ENCODE measurements at regions not wholly inside any gene's neighbourhood (a gene's known extent, or its start where the extent isn't known, plus 50 kb on each side); places are given as distances from the start of the nearest gene placed in this dataset.
"Not testable (repeated sequence)": the region's sequence is repeated elsewhere in the genome, so short reads cannot be mapped to it uniquely, and the experiment has no call there.

- DNase-seq = no peak
These were observed 76.8 kb upstream of the IVNS1ABP start for GRCh38 chr1:185393815-185394214.

GRCh38 chr1:185393205-185393604 is 76.2 kb upstream of the IVNS1ABP start:
- DNase-seq = no peak

DNA sequence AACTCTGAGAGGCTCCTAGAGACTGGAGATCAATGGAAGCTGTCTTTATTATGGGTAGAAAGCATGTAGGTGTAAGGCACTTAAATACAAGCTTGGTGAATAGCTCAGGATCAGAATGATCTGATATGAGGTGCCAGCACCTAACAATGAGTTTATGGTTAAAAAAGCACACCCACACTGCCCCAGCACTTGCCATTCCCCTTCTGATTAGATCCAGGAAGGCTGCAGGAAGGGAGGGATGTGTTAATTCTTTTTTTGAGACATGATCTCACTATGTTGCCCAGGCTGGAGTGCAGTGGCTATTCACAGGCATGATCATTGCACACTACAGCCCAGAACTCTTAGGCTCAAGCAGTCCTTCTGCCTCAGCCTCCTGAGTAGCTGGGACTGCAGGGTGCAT is 71.8 kb upstream of the IVNS1ABP start:
- no peak for DNase-seq

- DNase-seq = no peak
These were observed 71.3 kb upstream of the IVNS1ABP start for GRCh38 chr1:185388346-185388745.

- DNase-seq = no peak
These were observed 68.9 kb upstream of the IVNS1ABP start for GRCh38 chr1:185385991-185386390.

GRCh38 chr1:185383805-185384204 is 66.8 kb upstream of the IVNS1ABP start:
- DNase-seq = not testable (repeated sequence)

DNA sequence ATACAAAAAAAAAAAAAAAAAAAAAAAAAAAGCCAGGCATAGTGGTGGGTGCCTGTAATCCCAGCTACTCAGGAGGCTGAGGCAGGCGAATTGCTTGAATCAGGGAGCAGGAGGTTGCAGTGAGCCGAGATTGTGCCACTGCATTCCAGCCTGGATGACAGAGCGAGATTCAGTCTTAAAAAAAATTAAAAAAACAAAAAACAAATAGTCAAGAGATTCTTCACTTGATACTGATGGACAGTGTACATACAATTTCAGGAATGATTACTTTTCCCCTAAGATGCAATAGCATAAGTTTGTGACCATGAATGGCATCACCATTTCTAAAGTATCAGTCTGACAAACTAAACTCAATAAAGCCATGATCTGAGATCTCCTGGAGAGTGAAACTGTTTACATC is 60.8 kb upstream of the IVNS1ABP start:
- no peak for DNase-seq

- no peak for DNase-seq
These were observed 60.0 kb upstream of the IVNS1ABP start for GRCh38 chr1:185376840-185377635.

GRCh38 chr1:185376288-185376687 is 59.2 kb upstream of the IVNS1ABP start:
- no peak for DNase-seq

- no peak for DNase-seq
These were observed 58.5 kb upstream of the IVNS1ABP start for GRCh38 chr1:185375583-185375982.

DNA sequence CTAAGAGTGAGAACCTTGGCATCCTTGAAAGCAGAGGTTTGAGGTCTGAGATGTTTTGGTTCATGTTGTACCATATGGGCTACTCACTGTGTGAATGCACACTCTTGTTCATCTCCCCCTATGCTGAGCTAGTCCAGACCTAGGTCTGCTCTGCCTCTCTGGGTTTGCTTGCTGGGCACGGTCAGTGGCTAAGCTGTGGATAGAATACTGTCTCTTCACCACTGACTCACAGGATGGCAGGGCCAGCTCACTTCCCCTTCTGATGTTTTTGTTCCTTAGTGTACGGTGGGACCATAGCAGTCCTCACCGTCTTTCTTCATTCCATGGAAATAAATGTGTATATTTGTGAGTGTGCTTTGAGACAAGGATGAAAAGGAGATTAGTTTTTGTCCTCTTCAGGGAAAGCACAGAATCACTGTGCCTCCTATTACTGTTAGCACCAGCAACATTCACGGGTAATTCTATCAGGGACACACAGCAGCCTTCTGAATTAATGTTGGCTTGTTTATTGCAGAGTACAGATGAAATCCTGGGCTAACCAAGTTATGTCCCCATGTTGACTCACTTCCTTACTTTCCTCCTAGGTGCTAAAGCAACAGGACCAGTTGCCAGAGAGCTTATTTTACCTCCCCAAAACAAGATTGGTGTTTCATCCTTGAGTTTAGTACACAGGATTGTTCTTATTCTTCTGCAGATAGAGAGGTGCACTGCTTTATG is 56.9 kb upstream of the IVNS1ABP start:
- DNase-seq = no peak

- no peak for DNase-seq
These were observed 52.7 kb upstream of the IVNS1ABP start for GRCh38 chr1:185369786-185370185.

DNA sequence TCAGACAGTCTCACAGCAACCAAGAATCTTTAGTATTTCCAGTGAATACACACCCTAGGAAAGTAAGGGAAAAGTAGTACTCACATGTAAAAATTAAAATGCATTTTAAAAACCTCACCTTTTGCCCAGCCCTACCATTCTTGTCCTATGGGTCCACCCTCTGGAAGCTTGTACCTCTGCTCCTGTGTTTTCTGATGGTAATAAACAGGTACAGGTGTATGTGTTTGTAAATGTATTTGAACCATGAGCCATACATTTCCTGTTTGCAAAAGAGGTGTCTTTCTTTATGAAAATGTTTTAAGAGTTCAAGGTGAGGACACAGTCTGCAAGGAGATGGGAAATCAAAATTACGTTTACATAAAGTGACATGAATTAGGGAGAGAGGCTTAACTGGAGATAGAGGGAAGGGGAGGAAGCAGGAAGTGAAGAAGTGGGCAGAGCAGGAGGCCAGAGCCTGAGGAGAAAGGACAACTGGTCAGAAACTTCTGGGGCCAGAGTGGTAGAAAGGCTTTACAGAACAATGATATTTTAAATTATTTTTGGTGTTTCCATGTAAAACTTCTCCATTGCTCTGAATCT is 52.0 kb upstream of the IVNS1ABP start:
- DNase-seq = no peak

DNA sequence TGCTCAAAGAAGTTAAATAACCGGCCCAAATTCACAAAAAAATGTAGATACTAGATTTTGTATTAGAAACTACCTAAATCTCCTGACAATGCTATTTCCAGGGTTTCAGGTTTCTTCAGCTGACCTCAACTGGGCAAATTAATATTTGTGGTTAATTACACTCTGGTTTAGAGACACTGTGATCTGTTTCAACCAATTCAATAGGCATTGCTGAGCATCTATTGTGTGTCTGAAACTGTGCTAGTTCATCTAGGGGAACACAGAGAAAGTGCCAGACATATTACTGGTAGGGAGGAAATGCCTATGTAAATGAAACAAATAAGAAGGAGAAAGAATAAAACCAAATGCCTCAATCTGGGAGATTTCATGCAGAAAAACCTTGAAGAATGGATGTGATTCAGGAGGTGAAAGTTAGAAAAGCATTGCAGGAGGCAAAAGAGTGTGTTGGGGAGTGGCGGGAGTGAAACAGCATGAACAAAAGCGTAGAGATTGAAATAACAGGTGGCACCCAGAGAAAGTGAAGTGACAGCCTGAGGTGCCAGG is 51.3 kb upstream of the IVNS1ABP start:
- no peak for DNase-seq

GRCh38 chr1:185367218-185367617 is 50.2 kb upstream of the IVNS1ABP start:
- no peak for DNase-seq

All from stimulated activated CD4-positive, alpha-beta T cell treated with anti-CD3 and anti-CD28 coated beads, Interleukin-4, amount 100 ng/mL, for 24 hours (primary cell).